ENCODE measurements at regions not wholly inside any gene's neighbourhood (a gene's known extent, or its start where the extent isn't known, plus 50 kb on each side); places are given as distances from the start of the nearest gene placed in this dataset.

DNA sequence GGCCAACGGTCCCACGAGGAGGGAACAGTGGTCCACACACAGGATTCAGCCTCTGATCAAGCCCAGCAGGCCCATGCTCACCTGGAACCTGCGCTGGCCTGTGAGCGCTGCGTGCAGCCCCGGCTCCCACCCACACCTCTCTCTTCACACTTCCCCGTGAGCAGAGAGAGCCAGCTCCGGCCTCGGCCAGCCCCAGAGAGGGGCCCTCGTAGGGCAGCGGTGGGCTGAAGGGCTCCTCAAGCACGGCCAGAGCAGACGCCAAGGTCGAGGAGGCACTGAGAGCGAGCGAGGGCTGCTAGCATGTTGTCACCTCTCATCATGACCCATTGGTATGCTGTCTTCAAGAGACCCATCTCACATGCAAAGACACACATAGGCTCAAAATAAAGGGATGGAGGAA lies 83.0 kb upstream of the FMR1 start:
- POLR2A ChIA-PET = no interaction called here
- no peak for DNase-seq (ENCODE audit: extremely low spot score)
- CTCF ChIA-PET = no interaction called here
- TF ChIP-seq HDGF (IDR thresholded peaks at IDR 0.05; ENCODE audit: borderline replicate concordance) (no peak), FOXK2 (IDR thresholded peaks at IDR 0.05) (no peak), TARDBP (IDR thresholded peaks at IDR 0.05) (no peak), ZNF384 (IDR thresholded peaks at IDR 0.05) (no peak)

DNA sequence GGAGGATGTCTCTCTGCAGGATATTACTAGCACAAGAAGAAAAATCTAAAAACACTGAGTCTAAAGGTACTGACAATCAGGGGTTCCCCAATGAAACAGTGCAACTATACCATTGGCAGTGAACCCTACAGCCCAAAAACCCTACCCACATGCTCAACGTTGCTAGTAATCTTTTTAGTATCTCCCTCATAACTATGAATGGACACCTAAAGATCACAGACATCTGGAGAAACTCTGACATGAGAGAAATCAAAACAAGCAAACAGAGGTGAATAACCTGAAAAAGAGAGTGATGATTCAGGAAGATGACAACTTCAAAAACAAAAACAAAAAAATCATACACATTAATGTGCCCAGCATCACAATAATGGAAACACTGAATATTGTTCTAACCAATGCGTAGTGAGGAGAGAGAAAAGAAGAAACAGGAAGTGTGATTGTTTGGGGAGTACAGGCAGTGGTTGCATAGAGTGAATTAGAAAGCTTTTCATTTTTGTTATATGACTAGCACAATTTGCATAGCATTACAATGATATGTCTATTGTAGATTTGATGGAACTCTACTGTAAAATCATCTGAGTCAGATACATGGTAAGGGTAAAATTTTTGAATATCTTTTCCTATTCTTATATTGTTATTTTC lies 78.9 kb upstream of the FMR1 start:
- ChIA-PET POLR2A (no interaction called here), CTCF (no interaction called here)
- no peak for DNase-seq (ENCODE audit: extremely low spot score)
- TF ChIP-seq TARDBP (IDR thresholded peaks at IDR 0.05) = no peak
- no peak for TF ChIP-seq BHLHE40 (IDR thresholded peaks at IDR 0.05; ENCODE audit: borderline replicate concordance)
- TF ChIP-seq LEF1 (IDR thresholded peaks at IDR 0.05; ENCODE audit: borderline replicate concordance) = no peak
- no peak for TF ChIP-seq NFRKB (IDR thresholded peaks at IDR 0.05)
- no peak for TF ChIP-seq HDGF (IDR thresholded peaks at IDR 0.05; ENCODE audit: borderline replicate concordance)

DNA sequence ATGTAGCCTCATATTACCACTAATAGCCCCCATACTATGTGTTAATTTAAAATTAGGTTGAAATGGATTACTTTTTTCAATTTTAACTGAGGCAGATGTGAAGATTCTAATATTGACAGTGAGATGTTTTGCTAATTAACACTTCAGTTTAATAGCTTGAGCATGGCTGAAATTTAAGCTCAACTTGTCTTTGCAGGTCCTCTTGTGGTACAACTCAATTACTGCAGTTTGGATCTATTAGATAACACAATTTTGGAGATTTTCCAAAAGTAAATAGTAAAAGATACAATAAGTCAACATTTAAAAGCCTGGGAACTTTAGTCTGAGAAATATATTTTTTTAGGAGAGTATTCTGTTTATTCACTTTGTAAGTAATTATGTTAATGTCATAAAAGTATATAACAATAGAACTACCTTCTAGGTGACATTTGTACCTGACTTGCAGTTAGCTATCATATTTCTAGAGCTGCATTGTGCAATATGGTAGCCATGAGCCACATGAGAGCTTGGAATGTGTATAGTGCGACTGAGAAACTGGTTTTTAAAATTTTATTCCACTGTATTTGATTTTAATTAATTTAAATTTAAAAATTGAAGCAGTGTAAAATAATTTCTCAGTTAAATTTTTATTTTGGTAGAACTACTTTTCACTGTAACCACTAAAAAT lies 73.1 kb upstream of the FMR1 start:
- ChIA-PET CTCF (no interaction called here), POLR2A (no interaction called here)
- no peak for DNase-seq (ENCODE audit: extremely low spot score)
- TF ChIP-seq CTBP1 (IDR thresholded peaks at IDR 0.05; ENCODE audit: borderline replicate concordance) = no peak
- no peak for TF ChIP-seq FOXK2 (IDR thresholded peaks at IDR 0.05)
- no peak for TF ChIP-seq ARNT (IDR thresholded peaks at IDR 0.05)
- no peak for TF ChIP-seq NFRKB (IDR thresholded peaks at IDR 0.05)
- TF ChIP-seq TARDBP (IDR thresholded peaks at IDR 0.05) = no peak
- no peak for TF ChIP-seq L3MBTL2 (conservative IDR thresholded peaks at IDR 0.05)
- TF ChIP-seq ELF4 (IDR thresholded peaks at IDR 0.05) = no peak
- no peak for TF ChIP-seq FOXA1 (IDR thresholded peaks at IDR 0.05)
- TF ChIP-seq, protein P1, sequence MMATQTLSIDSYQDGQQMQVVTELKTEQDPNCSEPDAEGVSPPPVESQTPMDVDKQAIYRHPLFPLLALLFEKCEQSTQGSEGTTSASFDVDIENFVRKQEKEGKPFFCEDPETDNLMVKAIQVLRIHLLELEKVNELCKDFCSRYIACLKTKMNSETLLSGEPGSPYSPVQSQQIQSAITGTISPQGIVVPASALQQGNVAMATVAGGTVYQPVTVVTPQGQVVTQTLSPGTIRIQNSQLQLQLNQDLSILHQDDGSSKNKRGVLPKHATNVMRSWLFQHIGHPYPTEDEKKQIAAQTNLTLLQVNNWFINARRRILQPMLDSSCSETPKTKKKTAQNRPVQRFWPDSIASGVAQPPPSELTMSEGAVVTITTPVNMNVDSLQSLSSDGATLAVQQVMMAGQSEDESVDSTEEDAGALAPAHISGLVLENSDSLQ (IDR thresholded peaks at IDR 0.05) = no peak
- TF ChIP-seq ZNF384 (IDR thresholded peaks at IDR 0.05) = no peak
- no peak for TF ChIP-seq BHLHE40 (IDR thresholded peaks at IDR 0.05; ENCODE audit: borderline replicate concordance)
- no peak for TF ChIP-seq SUZ12 (IDR thresholded peaks at IDR 0.05)
- no peak for TF ChIP-seq LEF1 (IDR thresholded peaks at IDR 0.05; ENCODE audit: borderline replicate concordance)
- TF ChIP-seq SP1 (IDR thresholded peaks at IDR 0.05) = no peak
- TF ChIP-seq FOXM1 (IDR thresholded peaks at IDR 0.05; ENCODE audit: borderline replicate concordance) = no peak
- no peak for TF ChIP-seq HDGF (IDR thresholded peaks at IDR 0.05; ENCODE audit: borderline replicate concordance)

DNA sequence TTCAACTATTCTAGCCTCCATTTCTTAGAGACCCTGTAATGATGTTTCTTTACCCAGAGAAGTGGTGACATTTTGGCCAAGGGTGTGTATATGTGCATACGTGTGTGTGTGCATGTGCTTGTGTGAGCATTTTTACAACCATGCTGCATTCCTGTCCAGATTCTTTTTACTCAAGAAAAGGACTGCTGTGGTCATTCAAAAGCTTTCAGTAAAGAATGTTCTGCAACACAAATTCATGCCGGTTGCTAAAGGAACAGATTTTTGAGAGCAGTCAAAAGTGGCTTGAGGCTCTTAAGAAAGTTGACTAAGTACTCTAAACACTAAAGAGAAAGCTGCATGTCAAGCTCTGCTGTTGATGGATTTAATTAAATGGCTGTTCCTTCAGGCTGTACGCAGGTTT lies 65.0 kb upstream of the FMR1 start:
- no peak for DNase-seq (ENCODE audit: extremely low spot score)
- POLR2A ChIA-PET = no interaction called here
- CTCF ChIA-PET = no interaction called here
- TF ChIP-seq SP1 (IDR thresholded peaks at IDR 0.05) (no peak), ELF4 (IDR thresholded peaks at IDR 0.05) (no peak), ARNT (IDR thresholded peaks at IDR 0.05) (no peak), TARDBP (IDR thresholded peaks at IDR 0.05) (no peak), L3MBTL2 (conservative IDR thresholded peaks at IDR 0.05) (no peak), BHLHE40 (IDR thresholded peaks at IDR 0.05; ENCODE audit: borderline replicate concordance) (no peak), FOXK2 (IDR thresholded peaks at IDR 0.05) (no peak), ZNF384 (IDR thresholded peaks at IDR 0.05) (no peak), SUZ12 (IDR thresholded peaks at IDR 0.05) (no peak), FOXA1 (IDR thresholded peaks at IDR 0.05) (no peak), HDGF (IDR thresholded peaks at IDR 0.05; ENCODE audit: borderline replicate concordance) (no peak), NFRKB (IDR thresholded peaks at IDR 0.05) (no peak), FOXM1 (IDR thresholded peaks at IDR 0.05; ENCODE audit: borderline replicate concordance) (no peak), CTBP1 (IDR thresholded peaks at IDR 0.05; ENCODE audit: borderline replicate concordance) (no peak)
- TF ChIP-seq, protein P1 (IDR thresholded peaks at IDR 0.05) = no peak

DNA sequence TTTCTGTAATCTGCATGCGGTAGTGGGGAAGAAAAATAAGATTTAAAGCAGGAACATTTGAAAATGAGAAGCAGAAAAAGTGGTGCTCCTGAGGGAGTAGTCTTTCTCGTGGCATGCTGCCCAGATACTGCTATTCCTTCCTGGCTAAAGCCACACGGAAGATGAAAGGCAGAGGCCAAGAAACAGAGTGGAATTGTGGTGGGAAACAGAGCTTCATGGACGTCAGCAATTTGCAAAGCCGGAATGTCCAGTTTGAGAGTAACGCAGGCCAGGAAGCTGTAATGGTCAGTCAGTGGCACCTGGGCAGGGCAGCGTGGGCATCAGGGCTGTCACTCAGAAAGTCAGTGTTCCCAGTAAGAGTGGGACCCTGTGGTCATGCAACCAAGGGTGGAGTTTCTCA lies 63.7 kb upstream of the FMR1 start:
- DNase-seq (ENCODE audit: extremely low spot score) = no peak
- ChIA-PET POLR2A (no interaction called here), CTCF (no interaction called here)
- no peak for TF ChIP-seq SP1 (IDR thresholded peaks at IDR 0.05)
- no peak for TF ChIP-seq SUZ12 (IDR thresholded peaks at IDR 0.05)
- TF ChIP-seq FOXA1 (IDR thresholded peaks at IDR 0.05) = no peak
- no peak for TF ChIP-seq FOXM1 (IDR thresholded peaks at IDR 0.05; ENCODE audit: borderline replicate concordance)
- TF ChIP-seq HDGF (IDR thresholded peaks at IDR 0.05; ENCODE audit: borderline replicate concordance) = no peak
- no peak for TF ChIP-seq ARNT (IDR thresholded peaks at IDR 0.05)
- no peak for TF ChIP-seq ELF4 (IDR thresholded peaks at IDR 0.05)
- no peak for TF ChIP-seq FOXK2 (IDR thresholded peaks at IDR 0.05)
- TF ChIP-seq CTBP1 (IDR thresholded peaks at IDR 0.05; ENCODE audit: borderline replicate concordance) = no peak
- TF ChIP-seq ZNF384 (IDR thresholded peaks at IDR 0.05) = no peak
- no peak for TF ChIP-seq L3MBTL2 (conservative IDR thresholded peaks at IDR 0.05)
- TF ChIP-seq, protein P1 (IDR thresholded peaks at IDR 0.05) = no peak
- no peak for TF ChIP-seq BHLHE40 (IDR thresholded peaks at IDR 0.05; ENCODE audit: borderline replicate concordance)
- TF ChIP-seq TARDBP (IDR thresholded peaks at IDR 0.05) = no peak
- TF ChIP-seq NFRKB (IDR thresholded peaks at IDR 0.05) = no peak
- TF ChIP-seq LEF1 (IDR thresholded peaks at IDR 0.05; ENCODE audit: borderline replicate concordance) = no peak
